ENCODE measurements at regions not wholly inside any gene's neighbourhood (a gene's known extent, or its start where the extent isn't known, plus 50 kb on each side); places are given as distances from the start of the nearest gene placed in this dataset.

- peak overlapping the region; percentile 16; the same call in 1 of the 2 replicates for H3K27ac ChIP-seq
- H3K4me2 ChIP-seq = peak overlapping the region; percentile 38; the same call in 1 of the 2 replicates
- no peaks in the 10 kb centered on the region for H3K27me3 ChIP-seq (ENCODE audit: insufficient read depth, low read depth)
- no peak for TF ChIP-seq CTCF (conservative IDR thresholded peaks at IDR 0.05; ENCODE audit: low read depth, low read length)
- H3K36me3 ChIP-seq (ENCODE audit: insufficient read depth) = no peaks in the 10 kb centered on the region
- no peak overlapping the region for H3K4me3 ChIP-seq (IDR thresholded peaks at IDR 0.05; ENCODE audit: insufficient read depth, low read depth, low read length)
- 0 out of 2 replicates have a peak overlapping the region, but pooled peaks have one; percentile 15 for H2AFZ ChIP-seq (ENCODE audit: low read depth)
- H4K20me1 ChIP-seq (ENCODE audit: insufficient read depth) = no peaks in the 10 kb centered on the region
- H3K79me2 ChIP-seq (ENCODE audit: insufficient read depth, low read depth) = no peaks in the 10 kb centered on the region
- peaks cover 26% of the 10 kb centered on the region for H3K4me1 ChIP-seq (ENCODE audit: low read depth, poor library complexity, severe bottlenecking)
- H3K9ac ChIP-seq = no peak overlapping the region
Measured at GRCh38 chr10:85477979-85478378, 888.6 kb downstream of the GRID1 start.

DNA sequence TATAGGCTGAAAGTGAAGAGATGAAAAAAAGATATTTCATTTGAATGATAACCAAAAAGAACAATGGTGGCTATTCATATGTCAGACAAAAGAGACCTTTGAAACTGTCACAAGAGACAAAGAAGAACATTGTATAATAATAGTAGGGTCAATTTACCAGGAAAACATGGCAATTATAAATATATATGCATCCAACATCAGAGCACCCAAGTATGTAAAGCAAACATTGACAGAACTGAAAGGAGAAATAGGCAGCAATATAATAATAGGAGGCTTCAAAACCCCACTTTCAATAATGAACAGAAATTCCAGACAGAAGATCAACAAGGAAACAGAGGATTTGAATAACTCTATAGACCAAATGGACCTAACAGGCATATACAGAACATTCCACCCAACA, 876.2 kb downstream of the GRID1 start:
- Histone ChIP-seq H3K36me3 (ENCODE audit: insufficient read depth) (no peaks in the 10 kb centered on the region), H3K4me2 (no peak overlapping the region), H3K4me1 (ENCODE audit: low read depth, poor library complexity, severe bottlenecking) (no peaks in the 10 kb centered on the region), H2AFZ (ENCODE audit: low read depth) (no peak overlapping the region), H3K27me3 (ENCODE audit: insufficient read depth, low read depth) (no peaks in the 10 kb centered on the region), H3K9ac (no peak overlapping the region), H3K27ac (no peak overlapping the region), H4K20me1 (ENCODE audit: insufficient read depth) (no peaks in the 10 kb centered on the region), H3K4me3 (IDR thresholded peaks at IDR 0.05; ENCODE audit: insufficient read depth, low read depth, low read length) (no peak overlapping the region), H3K79me2 (ENCODE audit: insufficient read depth, low read depth) (no peaks in the 10 kb centered on the region)
- TF ChIP-seq CTCF (conservative IDR thresholded peaks at IDR 0.05; ENCODE audit: low read depth, low read length) = no peak

- H2AFZ ChIP-seq (ENCODE audit: low read depth) = no peak overlapping the region
- no peak for TF ChIP-seq CTCF (conservative IDR thresholded peaks at IDR 0.05; ENCODE audit: low read depth, low read length)
- no peaks in the 10 kb centered on the region for H3K27me3 ChIP-seq (ENCODE audit: insufficient read depth, low read depth)
- H3K79me2 ChIP-seq (ENCODE audit: insufficient read depth, low read depth) = no peaks in the 10 kb centered on the region
- H3K9ac ChIP-seq = no peak overlapping the region
- H3K27ac ChIP-seq = no peak overlapping the region
- no peaks in the 10 kb centered on the region for H3K4me1 ChIP-seq (ENCODE audit: low read depth, poor library complexity, severe bottlenecking)
- no peak overlapping the region for H3K4me3 ChIP-seq (IDR thresholded peaks at IDR 0.05; ENCODE audit: insufficient read depth, low read depth, low read length)
- no peak overlapping the region for H3K4me2 ChIP-seq
- H4K20me1 ChIP-seq (ENCODE audit: insufficient read depth) = no peaks in the 10 kb centered on the region
- H3K36me3 ChIP-seq (ENCODE audit: insufficient read depth) = no peaks in the 10 kb centered on the region
Measured at GRCh38 chr10:85491652-85492051, 874.9 kb downstream of the GRID1 start.

- H3K4me2 ChIP-seq = no peak overlapping the region
- no peak overlapping the region for H2AFZ ChIP-seq (ENCODE audit: low read depth)
- H3K4me1 ChIP-seq (ENCODE audit: low read depth, poor library complexity, severe bottlenecking) = no peaks in the 10 kb centered on the region
- H3K27me3 ChIP-seq (ENCODE audit: insufficient read depth, low read depth) = no peaks in the 10 kb centered on the region
- no peak overlapping the region for H3K9ac ChIP-seq
- H4K20me1 ChIP-seq (ENCODE audit: insufficient read depth) = no peaks in the 10 kb centered on the region
- no peaks in the 10 kb centered on the region for H3K79me2 ChIP-seq (ENCODE audit: insufficient read depth, low read depth)
- H3K4me3 ChIP-seq (IDR thresholded peaks at IDR 0.05; ENCODE audit: insufficient read depth, low read depth, low read length) = no peak overlapping the region
- no peaks in the 10 kb centered on the region for H3K36me3 ChIP-seq (ENCODE audit: insufficient read depth)
- H3K27ac ChIP-seq = no peak overlapping the region
- no peak for TF ChIP-seq CTCF (conservative IDR thresholded peaks at IDR 0.05; ENCODE audit: low read depth, low read length)
Measured at GRCh38 chr10:85492684-85493083, 873.9 kb downstream of the GRID1 start.

Measured in KMS-11 (cell line).